H1 (cell line): ENCODE measurements at regions not wholly inside any gene's neighbourhood (a gene's known extent, or its start where the extent isn't known, plus 50 kb on each side); places are given as distances from the start of the nearest gene placed in this dataset.

Source experiments
- CTCF ChIA-PET: fragments of 300-600 bp; sonication (Branson Sonifier 250); formaldehyde crosslinking; loops from one replicate; lab custom pipeline; 2021; ENCODE audit not compliant: partially characterized antibody; lab: Charles Lee
- POLR2A ChIA-PET: fragments of 300-600 bp; sonication (Branson Sonifier 250); formaldehyde crosslinking; loops from one replicate; lab custom pipeline; 2021; ENCODE audit warnings: inconsistent platforms; ENCODE audit not compliant: partially characterized antibody; lab: Charles Lee
- DNase-seq, 2 experiments: peaks; one replicate each; pipeline versions ENCODE4 v3.0.0 to v3.0.0-alpha.2; 2010 to 2022; ENCODE audit warnings: low spot score in 2 of 2, low read depth in 1 of 2, mixed read lengths in 1 of 2
- FAIRE-seq: peaks from 2 replicates; lab custom pipeline; 2011; peaks lifted over from hg19 to GRCh38; lab: Jason Lieb, UNC
- H2AFZ ChIP-seq: 2 replicates; pipeline ENCODE4 v1.8.1; 2012; ENCODE audit warnings: low read length, inconsistent platforms
- H2AK5ac ChIP-seq: 2 replicates; pipeline ENCODE4 v1.6.1; 2013; ENCODE audit warnings: low read depth, low read length
- H2BK120ac ChIP-seq: replicated peaks from 2 replicates; pipeline ENCODE3; 2013; ENCODE audit warnings: low read depth, low read length, inconsistent platforms
- H2BK12ac ChIP-seq: 2 replicates; pipeline ENCODE4 v1.6.1; 2013; ENCODE audit warnings: low read depth, low read length
- H2BK15ac ChIP-seq: 2 replicates; pipeline ENCODE4 v1.6.1; 2013; ENCODE audit warnings: low read length
- H2BK20ac ChIP-seq: 2 replicates; pipeline ENCODE4 v1.6.1; 2013; ENCODE audit warnings: low read length
- H2BK5ac ChIP-seq: 2 replicates; pipeline ENCODE4 v1.6.1; 2013; ENCODE audit warnings: low read depth, low read length
- H3K14ac ChIP-seq: 2 replicates; pipeline ENCODE4 v1.6.1; 2013; ENCODE audit warnings: inconsistent platforms; ENCODE audit not compliant: insufficient read length
- H3K18ac ChIP-seq: 2 replicates; pipeline ENCODE4 v1.6.1; 2013; ENCODE audit warnings: low read length; ENCODE audit errors: extremely low read depth
- H3K23ac ChIP-seq: 2 replicates; pipeline ENCODE4 v1.6.1; 2013; ENCODE audit warnings: inconsistent platforms; ENCODE audit not compliant: insufficient read length
- H3K23me2 ChIP-seq: 2 replicates; pipeline ENCODE4 v1.6.1; 2013; ENCODE audit warnings: low read depth, low read length
- H3K27ac ChIP-seq: 2 replicates; pipeline ENCODE4 v1.6.1; 2011; ENCODE audit warnings: low read depth, low read length, inconsistent platforms
- H3K27me3 ChIP-seq, 4 experiments: replicated peaks in 1 of 4; 1 replicate in 1 of 4; 2 replicates in 3 of 4; pipeline versions ENCODE4 v1.6.1 to v1.8.1; 2011 to 2013; ENCODE audit warnings: low read length in 3 of 4, mild to moderate bottlenecking in 3 of 4, inconsistent platforms in 2 of 4, mixed read lengths in 2 of 4, moderate library complexity in 1 of 4; ENCODE audit not compliant: control insufficient read depth in 3 of 4, insufficient read depth in 3 of 4; ENCODE audit errors: extremely low read depth in 1 of 4
- H3K36me3 ChIP-seq, 4 experiments: 2 replicates each; pipeline versions ENCODE4 v1.6.1 to v1.8.1; 2011 to 2013; ENCODE audit warnings: mild to moderate bottlenecking in 4 of 4, low read length in 3 of 4, moderate library complexity in 2 of 4, control low read depth in 1 of 4, inconsistent platforms in 1 of 4; ENCODE audit not compliant: insufficient read depth in 4 of 4, control insufficient read depth in 2 of 4
- H3K4ac ChIP-seq: replicated peaks from 2 replicates; pipeline ENCODE3; 2013; ENCODE audit warnings: low read length, low read depth, mixed read lengths, inconsistent platforms; ENCODE audit not compliant: insufficient read length
- H3K4me1 ChIP-seq, 4 experiments: replicated peaks in 1 of 4; 1 replicate in 1 of 4; 2 replicates in 3 of 4; pipeline versions ENCODE4 v1.6.1 to v1.8.1; 2011 to 2013; ENCODE audit warnings: low read length in 3 of 4, inconsistent platforms in 2 of 4, mixed read lengths in 1 of 4; ENCODE audit not compliant: insufficient read depth in 4 of 4, control insufficient read depth in 3 of 4
- H3K4me2 ChIP-seq, 2 experiments: 2 replicates each; pipeline versions ENCODE4 v1.6.1 to v1.8.1; 2011 to 2013; ENCODE audit warnings: low read depth in 2 of 2, low read length in 2 of 2, control low read depth in 1 of 2, inconsistent platforms in 1 of 2, mild to moderate bottlenecking in 1 of 2; ENCODE audit not compliant: insufficient read depth in 1 of 2
- H3K4me3 ChIP-seq, 4 experiments: fragments of 200-600, 300-600 bp in 1 of 4; sonication (generic), shearing (Covaris generic), sonication (Bioruptor Twin) in 1 of 4; 2 replicates each; pipeline versions ENCODE4 v1.5.1 to v1.8.1; 2011 to 2016; ENCODE audit warnings: low read length in 4 of 4, low read depth in 3 of 4, control low read depth in 2 of 4, inconsistent platforms in 2 of 4, mild to moderate bottlenecking in 2 of 4, mixed read lengths in 1 of 4, moderate library complexity in 1 of 4; ENCODE audit not compliant: insufficient read depth in 2 of 4; ENCODE audit errors: extremely low read depth in 1 of 4
- H3K56ac ChIP-seq: replicated peaks from 2 replicates; pipeline ENCODE3; 2013; ENCODE audit warnings: low read depth, mild to moderate bottlenecking, mixed read lengths, low read length, inconsistent platforms; ENCODE audit not compliant: insufficient read length
- H3K79me1 ChIP-seq: 2 replicates; pipeline ENCODE4 v1.6.1; 2013; ENCODE audit warnings: low read depth, low read length, control low read depth
- H3K79me2 ChIP-seq, 2 experiments: 2 replicates each; pipeline versions ENCODE4 v1.6.1 to v1.8.1; 2012 to 2013; ENCODE audit warnings: low read length in 2 of 2, mild to moderate bottlenecking in 2 of 2, inconsistent platforms in 1 of 2; ENCODE audit not compliant: insufficient read depth in 2 of 2, control insufficient read depth in 1 of 2
- H3K9ac ChIP-seq, 4 experiments: replicated peaks in 1 of 4; 1 replicate in 1 of 4; 2 replicates in 3 of 4; pipeline versions ENCODE4 v1.6.1 to v1.8.1; 2011 to 2013; ENCODE audit warnings: low read depth in 3 of 4, low read length in 3 of 4, control low read depth in 2 of 4, mild to moderate bottlenecking in 2 of 4, moderate library complexity in 2 of 4, inconsistent platforms in 1 of 4; ENCODE audit errors: extremely low read depth in 1 of 4
- H3K9me3 ChIP-seq, 2 experiments: 2 replicates each; pipeline versions ENCODE4 v1.6.1 to v1.8.1; 2012 to 2013; ENCODE audit warnings: mild to moderate bottlenecking in 2 of 2, moderate library complexity in 2 of 2, control low read depth in 1 of 2, inconsistent platforms in 1 of 2, low read depth in 1 of 2, low read length in 1 of 2, mixed read lengths in 1 of 2; ENCODE audit not compliant: insufficient read depth in 2 of 2
- H4K20me1 ChIP-seq, 2 experiments: replicated peaks in 1 of 2; 2 replicates each; pipeline versions ENCODE3 to v1.8.1; 2011 to 2013; ENCODE audit warnings: inconsistent platforms in 2 of 2, low read length in 2 of 2, mild to moderate bottlenecking in 1 of 2; ENCODE audit not compliant: insufficient read depth in 2 of 2, control insufficient read depth in 1 of 2
- H4K5ac ChIP-seq: 2 replicates; pipeline ENCODE4 v1.6.1; 2013; ENCODE audit warnings: low read length, low read depth, mixed read lengths, inconsistent platforms; ENCODE audit not compliant: insufficient read length
- H4K8ac ChIP-seq: 2 replicates; pipeline ENCODE4 v1.8.0; 2013; ENCODE audit warnings: mild to moderate bottlenecking, moderate library complexity, low read length, inconsistent platforms; ENCODE audit not compliant: insufficient read depth; ENCODE audit errors: extremely low read depth
- H4K91ac ChIP-seq: replicated peaks from 2 replicates; pipeline ENCODE3; 2013; ENCODE audit warnings: low read length, mixed read lengths, inconsistent platforms; ENCODE audit not compliant: insufficient read length
- CTBP2 ChIP-seq: IDR thresholded peaks from 2 replicates; pipeline ENCODE4 v1.7.0; 2011; ENCODE audit warnings: borderline replicate concordance, mild to moderate bottlenecking, moderate library complexity, mixed read lengths, low read length; ENCODE audit not compliant: insufficient read depth, insufficient read length
- KDM5A ChIP-seq: fragments of 200-600 bp; IDR thresholded peaks from 2 replicates; pipeline ENCODE4 v1.7.1; 2012; ENCODE audit warnings: mild to moderate bottlenecking, low read length, inconsistent platforms, mixed read lengths
- MAFK ChIP-seq: IDR thresholded peaks from 2 replicates; pipeline ENCODE4 v1.6.1; 2012; ENCODE audit warnings: low read depth, mild to moderate bottlenecking, improper control_type of control experiment, low read length
- POLR2AphosphoS5 ChIP-seq: IDR thresholded peaks from 2 replicates; pipeline ENCODE4 v1.6.1; 2011; ENCODE audit warnings: low read depth, low read length
- RXRA ChIP-seq: IDR thresholded peaks from 2 replicates; pipeline ENCODE4 v1.6.1; 2011; ENCODE audit warnings: low read depth, mild to moderate bottlenecking, low read length, moderate library complexity; ENCODE audit not compliant: insufficient read depth
- SP4 ChIP-seq: IDR thresholded peaks from 2 replicates; pipeline ENCODE4 v1.6.1; 2012; ENCODE audit warnings: low read length, inconsistent platforms
- SRF ChIP-seq: IDR thresholded peaks from 2 replicates; pipeline ENCODE4 v1.6.1; 2011; ENCODE audit warnings: mild to moderate bottlenecking, low read depth, low read length, moderate library complexity
- TBP ChIP-seq: IDR thresholded peaks from 2 replicates; pipeline ENCODE4 v1.6.1; 2011; ENCODE audit warnings: low read depth, low read length, improper control_type of control experiment
- YY1 ChIP-seq: IDR thresholded peaks from 2 replicates; pipeline ENCODE4 v1.6.1; 2011; ENCODE audit warnings: low read depth, mild to moderate bottlenecking, low read length
- WGBS, 2 experiments: shearing (Covaris generic) in 1 of 2; methylation state at CpG; one replicate each; pipeline versions ENCODE4 v1.1.6 to v1.1.7; 2013 to 2015; ENCODE audit warnings: low lambda C conversion rate in 2 of 2, mixed read lengths in 2 of 2, inconsistent platforms in 1 of 2, low coverage in 1 of 2, missing lambda C conversion rate in 1 of 2; ENCODE audit not compliant: insufficient replicate concordance in 2 of 2, insufficient coverage in 1 of 2, insufficient read length in 1 of 2; ENCODE audit errors: extremely low coverage in 1 of 2, missing lambda C conversion rate in 1 of 2; 5-methylcytosine and 5-hydroxymethylcytosine counted together

DNA sequence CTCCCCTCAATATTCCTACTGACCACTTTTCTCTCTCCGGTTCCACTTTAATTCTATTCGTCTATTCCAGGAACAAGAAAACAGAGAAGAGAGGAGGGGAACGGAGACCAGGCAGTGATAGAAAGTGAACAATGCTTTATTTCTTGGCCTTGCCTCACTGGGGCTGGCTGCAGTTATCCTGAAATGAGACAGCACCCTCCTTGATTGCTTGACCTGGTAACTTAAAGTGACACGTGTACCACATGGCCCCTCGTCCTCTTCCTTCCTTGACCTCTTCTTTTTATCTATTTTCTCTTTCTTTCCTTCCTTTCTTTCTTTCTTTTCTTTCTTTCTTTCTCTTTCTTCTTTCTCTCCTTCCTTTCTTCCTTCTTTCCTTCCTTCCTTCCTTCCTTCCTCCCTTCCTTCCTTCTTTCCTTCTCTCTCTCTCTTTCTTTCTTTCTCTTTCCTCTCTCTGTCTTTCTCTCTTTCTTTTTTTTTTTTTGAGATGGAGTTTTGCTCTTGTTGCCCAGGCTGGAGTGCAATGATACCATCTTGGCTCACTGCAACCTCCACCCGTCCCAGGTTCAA lies 52.8 kb upstream of the CLMP start:
- Histone ChIP-seq H4K91ac (no peak overlapping the region), H3K14ac (no peak overlapping the region), H4K8ac (no peak overlapping the region), H3K4me2 (no peak overlapping the region), H3K4ac (no peak overlapping the region), H3K79me1 (no peaks in the 10 kb centered on the region), H3K79me2 (no peaks in the 10 kb centered on the region), H2AFZ (no peak overlapping the region), H2BK20ac (no peak overlapping the region), H3K4me1 (peaks cover 0 to 5% (median under 1%) of the 10 kb centered on the region in 4 experiments; a peak in 2 of 7 replicates), H3K4me3 (no peak overlapping the region), H3K9ac (no peak overlapping the region), H3K18ac (no peak overlapping the region), H3K27me3 (no peaks in the 10 kb centered on the region), H3K9me3 (no peaks in the 10 kb centered on the region; a peak in 1 of 4 replicates), H2BK15ac (no peak overlapping the region), H3K27ac (no peak overlapping the region), H4K5ac (no peak overlapping the region), H3K36me3 (no peaks in the 10 kb centered on the region), H2BK5ac (no peak overlapping the region), H3K23ac (no peak overlapping the region), H3K56ac (no peak overlapping the region), H2BK120ac (no peak overlapping the region), H3K23me2 (no peaks in the 10 kb centered on the region), H2BK12ac (no peak overlapping the region)
- DNase-seq (no peak), FAIRE-seq (no peak)
- CTCF ChIA-PET = interaction anchor here (0.6 to 11.9 kb wide), 30 partner anchors 8 to 384 kb away, joined by 3 to 253 read pairs (median 5); no protein-coding TSS in a partner anchor
- WGBS, 2 experiments = 89% methylated on average over 6 of the region's 6 CpGs; no CpG with 5 or more reads in 1 of the 2 experiments
- POLR2A ChIA-PET = interaction anchor here (0.9 to 1.5 kb wide), 3 partner anchors 52 to 137 kb away, joined by 3 to 4 read pairs (median 4); partner anchors contain the start of gene CLMP
- TF ChIP-seq YY1 (no peak), SRF (no peak), RXRA (no peak), SP4 (no peak), CTBP2 (no peak), TBP (no peak), MAFK (no peak), POLR2AphosphoS5 (no peak), KDM5A (no peak)
- TF ChIP-seq, all 59 proteins: peak for 0
- Histone ChIP-seq H2AK5ac (no peak overlapping the region), H4K20me1 (no peaks in the 10 kb centered on the region)
